ENCODE measurements at regions not wholly inside any gene's neighbourhood (a gene's known extent, or its start where the extent isn't known, plus 50 kb on each side); places are given as distances from the start of the nearest gene placed in this dataset.
"Not testable (repeated sequence)": the region's sequence is repeated elsewhere in the genome, so short reads cannot be mapped to it uniquely, and the experiment has no call there.

- no peak for DNase-seq (ENCODE audit: low spot score)
Measured at GRCh38 chr10:29722777-29723176, 88.0 kb upstream of the SVIL start.

- DNase-seq (ENCODE audit: low spot score) = no peak
Measured at GRCh38 chr10:29720149-29720548, 85.4 kb upstream of the SVIL start.

- no peak for DNase-seq (ENCODE audit: low spot score)
Measured at GRCh38 chr10:29719281-29719675, 84.5 kb upstream of the SVIL start.

GRCh38 chr10:29715296-29715695, 80.5 kb upstream of the SVIL start:
- DNase-seq (ENCODE audit: low spot score) = no peak

GRCh38 chr10:29714096-29714874, 79.5 kb upstream of the SVIL start:
- no peak for DNase-seq (ENCODE audit: low spot score)

GRCh38 chr10:29713450-29713849, 78.7 kb upstream of the SVIL start:
- no peak for DNase-seq (ENCODE audit: low spot score)

- no peak for DNase-seq (ENCODE audit: low spot score)
Measured at GRCh38 chr10:29712108-29712507, 77.3 kb upstream of the SVIL start.

GRCh38 chr10:29710128-29710527, 75.4 kb upstream of the SVIL start:
- DNase-seq (ENCODE audit: low spot score) = no peak

- no peak for DNase-seq (ENCODE audit: low spot score)
Measured at GRCh38 chr10:29709484-29710002, 74.8 kb upstream of the SVIL start.

- no peak for DNase-seq (ENCODE audit: low spot score)
Measured at GRCh38 chr10:29703271-29703670, 68.5 kb upstream of the SVIL start.

- no peak for DNase-seq (ENCODE audit: low spot score)
Measured at GRCh38 chr10:29702273-29703164, 67.7 kb upstream of the SVIL start.

- no peak for DNase-seq (ENCODE audit: low spot score)
Measured at GRCh38 chr10:29701306-29701705, 66.5 kb upstream of the SVIL start.

GRCh38 chr10:29699621-29700020, 64.8 kb upstream of the SVIL start:
- no peak for DNase-seq (ENCODE audit: low spot score)

- no peak for DNase-seq (ENCODE audit: low spot score)
Measured at GRCh38 chr10:29698773-29699490, 64.2 kb upstream of the SVIL start.

GRCh38 chr10:29696581-29696980, 61.8 kb upstream of the SVIL start:
- not testable (repeated sequence) for DNase-seq (ENCODE audit: low spot score)

GRCh38 chr10:29694121-29694520, 59.4 kb upstream of the SVIL start:
- no peak for DNase-seq (ENCODE audit: low spot score)

- no peak for DNase-seq (ENCODE audit: low spot score)
Measured at GRCh38 chr10:29692121-29692539, 57.4 kb upstream of the SVIL start.

- no peak for DNase-seq (ENCODE audit: low spot score)
Measured at GRCh38 chr10:29691564-29692072, 56.8 kb upstream of the SVIL start.

GRCh38 chr10:29689001-29689400, 54.2 kb upstream of the SVIL start:
- DNase-seq (ENCODE audit: low spot score) = no peak

GRCh38 chr10:29688230-29688661, 53.5 kb upstream of the SVIL start:
- DNase-seq (ENCODE audit: low spot score) = no peak

GRCh38 chr10:29687421-29688164, 52.8 kb upstream of the SVIL start:
- DNase-seq (ENCODE audit: low spot score) = no peak
